Stimulated activated CD4-positive, alpha-beta T cell treated with anti-CD3 and anti-CD28 coated beads, Interleukin-15, amount 100 ng/mL, for 48 hours (primary cell): ENCODE measurements at regions not wholly inside any gene's neighbourhood (a gene's known extent, or its start where the extent isn't known, plus 50 kb on each side); places are given as distances from the start of the nearest gene placed in this dataset.
A peak's percentile ranks its signal among the peaks of the same experiment; 100 is the strongest.

ENCODE experiments used
- DNase-seq, 2 donors: peaks; one replicate each; pipeline ENCODE4 v3.0.0-alpha.2; 2020; ENCODE audit warnings: low read depth in 2 of 2

- DNase-seq, result no peak
Observed at GRCh38 chr3:30167541-30168011, 438.8 kb upstream of the TGFBR2 start.

- DNase-seq, result no peak
Observed at GRCh38 chr3:30169487-30169886, 436.9 kb upstream of the TGFBR2 start.

DNA sequence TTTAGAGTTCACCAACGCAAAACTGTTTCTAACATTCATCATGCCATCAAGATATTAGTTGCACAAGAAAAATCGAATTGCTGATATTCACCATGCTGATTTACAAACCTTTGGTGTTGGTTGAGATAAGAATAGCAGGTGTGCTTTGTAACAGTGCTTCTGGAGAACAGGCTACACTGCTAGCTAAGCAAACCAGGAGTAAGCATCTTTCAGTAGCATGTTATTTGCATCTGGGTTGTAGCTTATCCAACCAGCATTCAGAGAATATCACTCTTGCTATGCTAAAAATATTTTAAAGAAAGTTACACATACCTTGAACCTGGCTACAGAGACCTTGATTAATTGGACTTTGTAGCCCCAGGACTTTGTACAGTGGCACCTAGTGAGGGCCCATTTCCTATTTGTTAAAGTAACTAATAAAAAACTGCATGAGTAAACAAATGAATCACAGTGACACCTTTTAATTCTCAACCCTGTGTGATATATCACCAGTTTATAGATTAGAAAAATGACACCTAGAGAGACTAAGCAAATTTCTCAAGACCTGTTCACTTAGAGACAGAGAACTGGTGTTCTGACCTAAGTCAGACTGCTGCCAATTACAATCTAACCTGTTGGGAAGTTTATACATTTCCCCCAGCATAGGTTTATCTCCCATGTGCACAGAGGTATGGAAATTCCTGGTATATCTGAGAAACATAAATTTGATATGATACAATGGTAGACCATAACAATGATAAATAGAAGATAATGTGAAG is 435.5 kb upstream of the TGFBR2 start:
- DNase-seq, result no peak

- DNase-seq, result no peak
Observed at GRCh38 chr3:30174357-30174756, 432.0 kb upstream of the TGFBR2 start.

GRCh38 chr3:30180310-30181177 is 425.9 kb upstream of the TGFBR2 start:
- no peak for DNase-seq

DNA sequence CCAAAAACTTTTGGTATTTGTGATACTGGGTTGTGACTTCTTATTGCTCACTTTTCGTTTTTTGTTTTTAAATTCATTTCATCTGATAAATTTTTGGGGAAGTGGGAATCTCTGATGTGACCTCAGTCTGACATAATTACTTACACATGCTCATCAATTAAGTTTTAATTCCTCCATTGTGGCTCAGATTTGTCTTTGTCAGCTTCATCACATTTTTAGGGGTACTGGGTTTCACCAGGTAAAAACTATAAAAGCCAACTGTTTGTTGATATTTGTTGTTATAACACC is 425.3 kb upstream of the TGFBR2 start:
- DNase-seq, result no peak

DNA sequence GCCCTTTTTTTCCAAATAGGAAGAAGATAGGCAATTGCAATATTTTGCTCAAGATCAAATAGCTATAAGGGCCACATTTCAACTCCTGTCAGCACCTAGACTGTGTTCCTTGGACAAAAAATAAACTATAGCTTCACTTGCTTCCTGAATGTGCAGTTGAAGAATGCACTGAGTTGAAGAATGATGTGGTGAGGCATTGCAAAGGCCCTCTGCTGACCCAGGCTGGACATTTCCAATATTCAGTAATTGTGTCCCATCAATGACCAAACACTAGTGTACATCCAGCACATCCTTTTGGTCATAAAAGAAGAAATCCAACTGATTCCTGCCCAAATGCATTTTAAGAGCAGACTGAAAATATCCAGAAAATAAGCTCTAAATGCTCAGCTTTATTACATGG is 424.8 kb upstream of the TGFBR2 start:
- no peak for DNase-seq

DNA sequence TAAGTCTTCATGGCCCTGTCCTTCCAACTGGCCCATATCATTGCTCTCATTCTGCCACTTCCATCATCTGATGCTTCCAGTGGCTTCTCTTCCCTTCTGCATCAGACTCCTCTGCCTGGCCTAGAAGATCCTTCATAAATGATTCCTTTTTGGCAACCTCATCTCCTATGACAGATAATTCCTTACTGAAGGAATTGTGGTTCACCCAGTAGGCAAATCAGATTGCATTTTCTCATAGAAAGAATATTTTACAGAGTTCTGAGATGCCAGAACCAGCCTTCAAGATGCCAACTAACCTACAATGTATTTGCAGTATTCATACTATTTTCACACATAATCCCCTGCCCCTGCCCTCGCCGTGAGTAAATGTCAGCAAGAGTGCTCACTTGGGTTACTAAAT is 423.0 kb upstream of the TGFBR2 start:
- DNase-seq, result no peak

DNA sequence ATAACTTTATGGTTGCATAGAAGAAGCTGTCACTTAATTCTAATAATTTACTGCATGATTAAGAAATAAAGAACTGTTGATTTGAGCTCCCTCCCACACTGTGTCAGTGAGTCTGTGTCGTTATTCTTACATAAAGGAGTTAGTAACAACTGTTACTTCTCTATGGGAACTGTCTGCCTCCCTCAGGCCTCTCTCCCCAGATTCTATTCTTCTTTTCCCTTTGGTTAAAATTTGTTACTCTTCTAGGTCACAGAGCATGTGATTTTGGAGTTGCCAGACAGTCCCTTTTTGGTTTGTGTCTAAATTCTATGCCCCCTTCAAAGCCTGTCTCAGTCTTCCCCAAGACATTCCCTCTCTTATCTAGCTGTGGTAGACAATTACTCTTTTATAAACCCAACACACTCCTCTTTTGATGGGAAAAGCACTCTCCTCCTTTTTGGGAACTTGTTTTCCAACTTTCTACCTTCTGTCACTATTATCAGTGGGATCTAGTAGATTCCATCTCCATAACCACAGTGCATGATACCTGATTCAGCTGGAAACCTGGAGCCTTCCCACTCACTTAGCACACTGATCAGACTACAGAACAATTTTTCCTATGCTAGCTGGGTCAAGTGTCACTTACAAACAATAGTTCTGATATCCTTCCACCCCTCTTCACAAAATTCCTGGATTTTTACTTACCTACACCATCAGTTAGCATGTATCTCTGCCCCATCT is 422.1 kb upstream of the TGFBR2 start:
- DNase-seq, result no peak

DNA sequence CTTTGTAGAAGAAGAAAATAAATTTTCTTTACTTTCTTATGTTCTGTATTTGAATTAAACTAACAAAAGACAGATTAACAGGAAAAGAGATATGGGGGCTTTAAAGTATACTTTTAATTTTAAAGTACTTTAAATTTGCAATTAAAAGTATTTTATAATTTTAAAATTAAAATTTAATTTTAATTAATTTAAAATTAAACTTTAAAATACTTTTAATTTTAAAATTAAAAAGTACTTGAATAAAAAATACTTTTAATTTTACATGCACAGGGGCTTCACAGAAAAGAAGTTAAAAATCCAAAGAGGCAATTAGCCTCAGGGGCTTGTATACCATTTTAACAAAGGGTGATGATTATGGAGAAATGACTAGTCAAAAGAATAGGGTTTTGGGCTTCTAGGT is 420.5 kb upstream of the TGFBR2 start:
- no peak for DNase-seq

- DNase-seq, result no peak
Observed at GRCh38 chr3:30186741-30187219, 419.6 kb upstream of the TGFBR2 start.

DNA sequence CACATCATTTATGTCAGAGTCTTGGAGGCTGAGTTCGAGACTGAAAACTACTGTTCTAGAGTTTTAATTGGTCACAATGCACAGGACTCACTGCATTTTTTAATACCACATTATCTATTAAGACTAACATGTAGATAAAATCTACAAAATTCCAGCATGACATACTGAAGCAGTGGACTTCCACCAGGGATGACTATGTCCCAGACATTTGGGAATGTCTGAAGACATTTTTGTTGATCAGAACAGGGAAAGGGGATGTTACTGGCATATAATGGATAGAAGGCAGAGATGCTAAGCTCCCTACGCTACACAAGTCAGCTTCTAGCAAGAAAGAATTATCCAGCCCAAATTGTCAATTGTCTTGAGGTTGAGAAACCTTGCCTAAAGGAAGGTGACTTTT is 419.0 kb upstream of the TGFBR2 start:
- DNase-seq, result no peak

DNA sequence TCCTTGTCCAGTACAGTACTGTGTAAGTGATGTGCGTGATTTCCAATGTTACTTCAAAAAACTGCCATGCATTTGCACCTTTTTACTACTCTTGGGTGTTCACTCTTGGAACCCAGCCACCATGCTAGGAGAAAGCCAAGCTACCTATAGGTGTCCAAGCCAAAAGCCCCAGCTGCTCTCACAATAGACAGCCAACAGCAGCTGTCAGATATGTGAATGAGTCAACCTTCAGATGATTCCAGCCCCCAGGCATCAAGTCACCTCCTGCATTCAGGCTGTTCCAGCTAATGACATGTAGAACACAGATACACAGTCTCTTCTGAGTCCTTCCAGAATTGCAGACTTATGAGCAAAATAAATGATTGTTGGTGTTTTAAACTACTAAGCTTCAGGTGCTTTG is 417.7 kb upstream of the TGFBR2 start:
- DNase-seq, result no peak

- no peak for DNase-seq
Observed at GRCh38 chr3:30189900-30190299, 416.5 kb upstream of the TGFBR2 start.

DNA sequence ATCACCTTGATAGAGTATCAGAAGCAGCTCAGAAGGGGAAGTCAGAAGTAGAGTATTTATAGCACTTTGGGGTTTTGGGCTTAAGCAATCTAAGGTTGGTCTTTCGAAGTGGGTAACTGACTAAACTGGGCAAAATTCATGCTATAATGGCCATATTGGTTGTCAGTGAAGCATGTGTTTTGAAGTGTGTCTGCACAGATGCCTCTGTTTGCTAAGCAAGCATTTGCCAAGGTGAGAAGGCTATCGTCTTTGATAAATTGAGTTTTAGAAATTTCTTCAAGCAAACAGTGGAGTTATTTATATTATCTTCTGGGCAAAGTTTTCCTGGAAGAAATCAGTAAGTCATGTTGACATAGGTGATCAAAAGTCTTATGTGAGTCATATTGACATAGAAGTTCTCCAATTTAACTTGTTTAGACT is 412.8 kb upstream of the TGFBR2 start:
- DNase-seq, result no peak

- DNase-seq, result no peak
Observed at GRCh38 chr3:30195352-30195751, 411.0 kb upstream of the TGFBR2 start.

DNA sequence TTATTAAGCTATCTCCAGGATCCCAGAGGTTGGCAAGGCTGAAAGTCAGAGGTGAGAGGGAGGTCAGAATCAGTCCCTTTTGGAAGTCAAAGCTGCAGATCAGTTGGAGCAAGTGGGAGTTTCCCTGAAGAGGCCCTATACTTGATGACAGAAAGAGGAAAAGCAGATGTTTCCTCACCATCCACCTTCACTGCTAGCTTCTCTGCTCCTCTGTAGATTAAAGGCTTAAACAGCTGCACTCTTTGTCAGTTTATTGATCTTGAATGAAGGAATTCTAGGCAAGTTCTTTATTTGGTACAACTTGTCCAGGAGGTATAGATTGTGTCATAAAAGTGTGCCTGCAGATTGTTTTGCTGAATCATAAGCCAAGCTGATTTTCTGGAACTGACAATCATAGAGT is 408.2 kb upstream of the TGFBR2 start:
- no peak for DNase-seq

GRCh38 chr3:30199096-30199759 is 407.2 kb upstream of the TGFBR2 start:
- peak; percentile 33 to 57 for DNase-seq

GRCh38 chr3:30199855-30200254 is 406.5 kb upstream of the TGFBR2 start:
- DNase-seq, result no peak

DNA sequence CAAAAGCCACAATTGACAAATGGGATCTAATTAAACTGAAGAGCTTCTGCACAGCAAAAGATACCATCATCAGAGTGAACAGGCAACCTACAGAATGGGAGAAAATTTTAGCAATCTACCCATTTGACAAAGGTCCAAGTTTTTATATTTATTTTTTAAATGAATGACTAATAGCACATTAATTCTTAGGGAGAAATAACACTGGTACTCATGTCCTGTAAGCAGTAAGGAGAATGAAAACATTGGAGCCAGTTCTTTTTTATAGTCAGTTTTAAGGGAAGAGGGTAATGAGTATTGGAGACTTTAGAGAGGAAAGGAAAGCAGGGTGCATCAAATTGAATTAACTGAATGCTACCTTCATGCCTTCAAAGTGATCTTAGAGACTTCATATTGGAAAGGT is 404.7 kb upstream of the TGFBR2 start:
- no peak for DNase-seq

DNA sequence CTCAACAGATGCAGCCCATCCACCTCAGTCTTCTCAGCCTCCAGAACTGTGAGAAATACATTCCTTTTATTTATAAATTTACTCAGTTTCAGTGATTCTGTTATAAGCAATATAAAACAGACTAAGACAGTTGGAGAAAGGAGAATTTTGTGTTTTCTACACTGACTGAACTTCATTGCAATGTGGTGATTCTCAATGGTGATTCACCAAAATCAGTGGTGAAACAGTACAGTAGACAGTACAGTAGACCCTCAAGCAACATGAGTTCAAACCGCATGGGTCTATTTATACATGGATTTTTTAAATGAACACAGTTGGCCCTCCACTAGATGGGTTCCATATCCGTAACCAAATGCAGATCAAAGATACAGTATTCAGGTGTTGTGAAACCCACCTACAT is 403.1 kb upstream of the TGFBR2 start:
- no peak for DNase-seq

DNA sequence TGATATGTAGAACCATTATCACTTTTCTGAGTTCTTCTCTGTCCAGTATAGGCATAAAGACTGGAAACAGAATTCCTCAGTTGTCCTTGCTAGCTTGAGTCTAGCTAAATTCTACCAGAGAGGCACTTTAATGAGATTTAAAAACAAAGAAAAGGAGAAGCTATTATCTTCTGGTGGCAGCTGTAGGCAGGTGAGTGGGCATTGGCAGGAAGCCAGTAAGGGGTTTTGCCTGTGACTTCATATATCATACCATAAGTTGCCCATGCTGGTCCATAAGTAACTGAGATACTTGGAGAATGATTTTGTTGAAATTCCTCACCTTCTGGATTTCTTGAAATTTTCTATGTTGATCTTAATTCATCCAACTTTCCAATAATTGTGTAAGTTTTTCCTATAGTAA is 402.3 kb upstream of the TGFBR2 start:
- DNase-seq, result no peak
